ENCODE measurements at regions not wholly inside any gene's neighbourhood (a gene's known extent, or its start where the extent isn't known, plus 50 kb on each side); places are given as distances from the start of the nearest gene placed in this dataset.

DNA sequence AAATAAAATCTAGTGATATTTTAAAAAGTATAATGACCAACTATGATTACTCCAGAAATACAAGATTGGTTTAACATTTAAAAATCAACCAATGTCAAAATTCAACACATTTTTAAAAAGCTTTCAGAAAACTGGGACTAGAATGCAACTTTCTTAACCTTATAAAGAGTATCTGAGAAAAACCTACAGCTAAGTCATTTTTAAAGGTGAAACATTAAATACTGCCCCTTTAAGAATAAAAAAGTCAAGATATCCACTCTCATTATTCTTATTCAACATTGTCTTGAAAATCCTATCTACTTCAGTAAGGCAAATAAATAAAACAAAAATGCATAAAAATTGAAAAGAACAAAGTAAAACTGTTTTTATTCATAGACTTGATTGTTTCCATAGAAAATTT lies 673.2 kb downstream of the UQCRFS1 start:
- TF ChIP-seq, protein P1, sequence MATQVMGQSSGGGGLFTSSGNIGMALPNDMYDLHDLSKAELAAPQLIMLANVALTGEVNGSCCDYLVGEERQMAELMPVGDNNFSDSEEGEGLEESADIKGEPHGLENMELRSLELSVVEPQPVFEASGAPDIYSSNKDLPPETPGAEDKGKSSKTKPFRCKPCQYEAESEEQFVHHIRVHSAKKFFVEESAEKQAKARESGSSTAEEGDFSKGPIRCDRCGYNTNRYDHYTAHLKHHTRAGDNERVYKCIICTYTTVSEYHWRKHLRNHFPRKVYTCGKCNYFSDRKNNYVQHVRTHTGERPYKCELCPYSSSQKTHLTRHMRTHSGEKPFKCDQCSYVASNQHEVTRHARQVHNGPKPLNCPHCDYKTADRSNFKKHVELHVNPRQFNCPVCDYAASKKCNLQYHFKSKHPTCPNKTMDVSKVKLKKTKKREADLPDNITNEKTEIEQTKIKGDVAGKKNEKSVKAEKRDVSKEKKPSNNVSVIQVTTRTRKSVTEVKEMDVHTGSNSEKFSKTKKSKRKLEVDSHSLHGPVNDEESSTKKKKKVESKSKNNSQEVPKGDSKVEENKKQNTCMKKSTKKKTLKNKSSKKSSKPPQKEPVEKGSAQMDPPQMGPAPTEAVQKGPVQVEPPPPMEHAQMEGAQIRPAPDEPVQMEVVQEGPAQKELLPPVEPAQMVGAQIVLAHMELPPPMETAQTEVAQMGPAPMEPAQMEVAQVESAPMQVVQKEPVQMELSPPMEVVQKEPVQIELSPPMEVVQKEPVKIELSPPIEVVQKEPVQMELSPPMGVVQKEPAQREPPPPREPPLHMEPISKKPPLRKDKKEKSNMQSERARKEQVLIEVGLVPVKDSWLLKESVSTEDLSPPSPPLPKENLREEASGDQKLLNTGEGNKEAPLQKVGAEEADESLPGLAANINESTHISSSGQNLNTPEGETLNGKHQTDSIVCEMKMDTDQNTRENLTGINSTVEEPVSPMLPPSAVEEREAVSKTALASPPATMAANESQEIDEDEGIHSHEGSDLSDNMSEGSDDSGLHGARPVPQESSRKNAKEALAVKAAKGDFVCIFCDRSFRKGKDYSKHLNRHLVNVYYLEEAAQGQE (IDR thresholded peaks at IDR 0.05), result no peak
- TF ChIP-seq, protein P2, sequence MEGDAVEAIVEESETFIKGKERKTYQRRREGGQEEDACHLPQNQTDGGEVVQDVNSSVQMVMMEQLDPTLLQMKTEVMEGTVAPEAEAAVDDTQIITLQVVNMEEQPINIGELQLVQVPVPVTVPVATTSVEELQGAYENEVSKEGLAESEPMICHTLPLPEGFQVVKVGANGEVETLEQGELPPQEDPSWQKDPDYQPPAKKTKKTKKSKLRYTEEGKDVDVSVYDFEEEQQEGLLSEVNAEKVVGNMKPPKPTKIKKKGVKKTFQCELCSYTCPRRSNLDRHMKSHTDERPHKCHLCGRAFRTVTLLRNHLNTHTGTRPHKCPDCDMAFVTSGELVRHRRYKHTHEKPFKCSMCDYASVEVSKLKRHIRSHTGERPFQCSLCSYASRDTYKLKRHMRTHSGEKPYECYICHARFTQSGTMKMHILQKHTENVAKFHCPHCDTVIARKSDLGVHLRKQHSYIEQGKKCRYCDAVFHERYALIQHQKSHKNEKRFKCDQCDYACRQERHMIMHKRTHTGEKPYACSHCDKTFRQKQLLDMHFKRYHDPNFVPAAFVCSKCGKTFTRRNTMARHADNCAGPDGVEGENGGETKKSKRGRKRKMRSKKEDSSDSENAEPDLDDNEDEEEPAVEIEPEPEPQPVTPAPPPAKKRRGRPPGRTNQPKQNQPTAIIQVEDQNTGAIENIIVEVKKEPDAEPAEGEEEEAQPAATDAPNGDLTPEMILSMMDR (IDR thresholded peaks at IDR 0.05), result no peak
- TF ChIP-seq JUN (IDR thresholded peaks at IDR 0.05) (no peak), RAD21 (conservative IDR thresholded peaks at IDR 0.05 in 1 of 2, IDR thresholded peaks at IDR 0.05 in 1 of 2) (no peak), EP300 (IDR thresholded peaks at IDR 0.05) (no peak), PBX3 (IDR thresholded peaks at IDR 0.05) (no peak), POLR2A (IDR thresholded peaks at IDR 0.05; ENCODE audit: low read length) (no peak), CEBPB (IDR thresholded peaks at IDR 0.05) (no peak), MAX (IDR thresholded peaks at IDR 0.05) (no peak)
- TF ChIP-seq, protein P3, sequence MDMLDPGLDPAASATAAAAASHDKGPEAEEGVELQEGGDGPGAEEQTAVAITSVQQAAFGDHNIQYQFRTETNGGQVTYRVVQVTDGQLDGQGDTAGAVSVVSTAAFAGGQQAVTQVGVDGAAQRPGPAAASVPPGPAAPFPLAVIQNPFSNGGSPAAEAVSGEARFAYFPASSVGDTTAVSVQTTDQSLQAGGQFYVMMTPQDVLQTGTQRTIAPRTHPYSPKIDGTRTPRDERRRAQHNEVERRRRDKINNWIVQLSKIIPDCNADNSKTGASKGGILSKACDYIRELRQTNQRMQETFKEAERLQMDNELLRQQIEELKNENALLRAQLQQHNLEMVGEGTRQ (IDR thresholded peaks at IDR 0.05), result no peak

Data from A549 (cell line).